Mucosa of rectum (tissue), 2 donors: ENCODE measurements at regions not wholly inside any gene's neighbourhood (a gene's known extent, or its start where the extent isn't known, plus 50 kb on each side); places are given as distances from the start of the nearest gene placed in this dataset.

Experiments
- H3K27ac ChIP-seq, 2 donors: one replicate each; pipeline ENCODE4 v1.7.0; 2013; ENCODE audit warnings: inconsistent platforms in 2 of 2, low read depth in 2 of 2, low read length in 2 of 2
- H3K27me3 ChIP-seq, 2 donors: one replicate each; pipeline ENCODE4 v1.7.0; 2013; ENCODE audit warnings: low read length in 2 of 2; ENCODE audit not compliant: control insufficient read depth in 2 of 2, insufficient read depth in 2 of 2
- H3K36me3 ChIP-seq, 2 donors: one replicate each; pipeline ENCODE4 v1.7.0; 2013; ENCODE audit warnings: low read length in 2 of 2; ENCODE audit not compliant: control insufficient read depth in 2 of 2, insufficient read depth in 2 of 2
- H3K4me1 ChIP-seq, 2 donors: one replicate each; pipeline ENCODE4 v1.7.0; 2013; ENCODE audit warnings: low read length in 2 of 2, mild to moderate bottlenecking in 1 of 2; ENCODE audit not compliant: control insufficient read depth in 2 of 2, insufficient read depth in 2 of 2
- H3K4me3 ChIP-seq, 2 donors: one replicate each; pipeline ENCODE4 v1.7.0; 2013; ENCODE audit warnings: low read length in 2 of 2
- H3K9ac ChIP-seq, 2 donors: one replicate each; pipeline ENCODE4 v1.7.0; 2013; ENCODE audit warnings: low read length in 2 of 2, low read depth in 1 of 2, mild to moderate bottlenecking in 1 of 2
- H3K9me3 ChIP-seq, 2 donors: one replicate each; pipeline ENCODE4 v1.7.0; 2013; ENCODE audit warnings: low read length in 2 of 2; ENCODE audit not compliant: control insufficient read depth in 2 of 2
- donor health status: healthy.
- donor health status: Normal muscosa, but diverticular disease.

GRCh38 chr6:92188016-92188415 lies 1231.3 kb downstream of the EPHA7 start:
- Histone ChIP-seq H3K4me1 (no peaks in the 10 kb centered on the region), H3K4me3 (no peak overlapping the region), H3K27me3 (no peaks in the 10 kb centered on the region), H3K9ac (no peak overlapping the region), H3K36me3 (no peaks in the 10 kb centered on the region), H3K27ac (no peak overlapping the region), H3K9me3 (no peaks in the 10 kb centered on the region)

- Histone ChIP-seq H3K36me3 (no peaks in the 10 kb centered on the region), H3K4me1 (no peaks in the 10 kb centered on the region), H3K9ac (no peak overlapping the region), H3K4me3 (no peak overlapping the region), H3K27ac (no peak overlapping the region), H3K27me3 (no peaks in the 10 kb centered on the region), H3K9me3 (no peaks in the 10 kb centered on the region)
Measured at GRCh38 chr6:92184933-92185332, 1234.4 kb downstream of the EPHA7 start.

- Histone ChIP-seq H3K4me3 (no peak overlapping the region), H3K9me3 (no peaks in the 10 kb centered on the region), H3K36me3 (no peaks in the 10 kb centered on the region), H3K4me1 (no peaks in the 10 kb centered on the region), H3K27ac (no peak overlapping the region), H3K27me3 (no peaks in the 10 kb centered on the region), H3K9ac (no peak overlapping the region)
Measured at GRCh38 chr6:92181347-92181746, 1238.0 kb downstream of the EPHA7 start.

- no peaks in the 10 kb centered on the region for H3K9me3 ChIP-seq
- no peaks in the 10 kb centered on the region for H3K4me1 ChIP-seq
- no peaks in the 10 kb centered on the region for H3K27me3 ChIP-seq
- H3K9ac ChIP-seq = no peak overlapping the region
- H3K36me3 ChIP-seq = no peaks in the 10 kb centered on the region
- H3K27ac ChIP-seq = no peak overlapping the region
- no peak overlapping the region for H3K4me3 ChIP-seq
Measured at GRCh38 chr6:92180090-92180489, 1239.3 kb downstream of the EPHA7 start.

GRCh38 chr6:92176666-92177065 lies 1242.7 kb downstream of the EPHA7 start:
- Histone ChIP-seq H3K4me3 (no peak overlapping the region), H3K9me3 (no peaks in the 10 kb centered on the region), H3K27me3 (no peaks in the 10 kb centered on the region), H3K27ac (no peak overlapping the region), H3K4me1 (no peaks in the 10 kb centered on the region), H3K9ac (no peak overlapping the region), H3K36me3 (no peaks in the 10 kb centered on the region)

- no peak overlapping the region for H3K27ac ChIP-seq
- H3K4me1 ChIP-seq = no peaks in the 10 kb centered on the region
- H3K27me3 ChIP-seq = no peaks in the 10 kb centered on the region
- H3K9ac ChIP-seq = no peak overlapping the region
- H3K36me3 ChIP-seq = no peaks in the 10 kb centered on the region
- H3K4me3 ChIP-seq = no peak overlapping the region
- H3K9me3 ChIP-seq = no peaks in the 10 kb centered on the region
Measured at GRCh38 chr6:92174398-92175073, 1244.8 kb downstream of the EPHA7 start.

GRCh38 chr6:92169506-92169905 lies 1249.9 kb downstream of the EPHA7 start:
- Histone ChIP-seq H3K36me3 (no peaks in the 10 kb centered on the region), H3K27me3 (no peaks in the 10 kb centered on the region), H3K27ac (no peak overlapping the region), H3K4me3 (no peak overlapping the region), H3K9me3 (no peaks in the 10 kb centered on the region), H3K4me1 (no peaks in the 10 kb centered on the region), H3K9ac (no peak overlapping the region)

- no peaks in the 10 kb centered on the region for H3K27me3 ChIP-seq
- H3K4me1 ChIP-seq = no peaks in the 10 kb centered on the region
- H3K4me3 ChIP-seq = no peak overlapping the region
- no peaks in the 10 kb centered on the region for H3K36me3 ChIP-seq
- H3K9ac ChIP-seq = no peak overlapping the region
- no peaks in the 10 kb centered on the region for H3K9me3 ChIP-seq
- H3K27ac ChIP-seq = no peak overlapping the region
Measured at GRCh38 chr6:92166666-92167065, 1252.7 kb downstream of the EPHA7 start.

GRCh38 chr6:92161953-92162352 lies 1257.4 kb downstream of the EPHA7 start:
- no peak overlapping the region for H3K4me3 ChIP-seq
- H3K36me3 ChIP-seq = no peaks in the 10 kb centered on the region
- no peaks in the 10 kb centered on the region for H3K4me1 ChIP-seq
- no peak overlapping the region for H3K27ac ChIP-seq
- H3K9me3 ChIP-seq = no peaks in the 10 kb centered on the region
- no peaks in the 10 kb centered on the region for H3K27me3 ChIP-seq
- no peak overlapping the region for H3K9ac ChIP-seq

GRCh38 chr6:92160226-92160625 lies 1259.1 kb downstream of the EPHA7 start:
- no peak overlapping the region for H3K9ac ChIP-seq
- no peaks in the 10 kb centered on the region for H3K4me1 ChIP-seq
- no peak overlapping the region for H3K27ac ChIP-seq
- H3K9me3 ChIP-seq = no peaks in the 10 kb centered on the region
- H3K36me3 ChIP-seq = no peaks in the 10 kb centered on the region
- H3K27me3 ChIP-seq = no peaks in the 10 kb centered on the region
- no peak overlapping the region for H3K4me3 ChIP-seq

- H3K36me3 ChIP-seq = no peaks in the 10 kb centered on the region
- no peak overlapping the region for H3K9ac ChIP-seq
- H3K27ac ChIP-seq = no peak overlapping the region
- H3K4me1 ChIP-seq = no peaks in the 10 kb centered on the region
- no peaks in the 10 kb centered on the region for H3K9me3 ChIP-seq
- H3K27me3 ChIP-seq = no peaks in the 10 kb centered on the region
- no peak overlapping the region for H3K4me3 ChIP-seq
Measured at GRCh38 chr6:92159046-92159445, 1260.3 kb downstream of the EPHA7 start.
